HG03280 (cell line): ENCODE measurements at regions not wholly inside any gene's neighbourhood (a gene's known extent, or its start where the extent isn't known, plus 50 kb on each side); places are given as distances from the start of the nearest gene placed in this dataset.

Experiments
- ATAC-seq: cut with Tn5 transposase; IDR thresholded peaks from one replicate; pipeline ENCODE4 v1.9.1; 2021; ENCODE audit warnings: mild to moderate bottlenecking, moderate library complexity; ENCODE audit not compliant: unreplicated experiment

DNA sequence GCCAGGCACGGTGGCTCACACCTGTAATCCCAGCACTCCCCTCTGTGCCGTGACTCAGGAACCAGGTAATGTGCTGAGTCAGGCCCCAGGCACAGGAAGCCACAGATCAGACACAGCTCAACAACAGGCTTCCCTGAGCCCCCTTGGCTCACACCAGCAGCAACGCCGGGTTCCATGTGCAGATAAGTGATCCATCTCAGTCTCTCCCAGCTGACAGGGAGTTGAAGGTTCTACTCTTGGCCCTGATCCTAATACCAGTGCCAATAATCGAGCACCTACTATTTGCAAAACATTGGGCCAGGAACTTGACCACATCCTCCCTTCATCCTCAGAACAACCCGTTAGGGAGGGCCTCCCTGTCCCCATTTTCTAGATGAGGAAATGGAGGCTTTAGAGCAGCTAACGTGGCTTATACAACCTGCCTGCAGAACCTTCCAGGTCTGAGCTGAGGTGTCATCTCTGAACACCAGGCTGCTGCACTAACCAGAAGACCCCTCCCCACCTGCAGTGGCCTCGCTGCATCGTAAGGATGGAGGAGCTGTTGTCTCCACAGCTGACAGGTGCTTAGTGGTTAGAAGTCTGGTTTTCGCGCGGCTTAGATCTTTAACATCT lies 64.8 kb upstream of the AMZ2 start:
- ATAC-seq: no peak

- ATAC-seq: no peak
Observed at GRCh38 chr17:68184141-68184571, 63.7 kb upstream of the AMZ2 start.

GRCh38 chr17:68184816-68185436 lies 62.9 kb upstream of the AMZ2 start:
- ATAC-seq: peak; percentile 53

GRCh38 chr17:68185820-68186219 lies 62.0 kb upstream of the AMZ2 start:
- ATAC-seq: no peak

DNA sequence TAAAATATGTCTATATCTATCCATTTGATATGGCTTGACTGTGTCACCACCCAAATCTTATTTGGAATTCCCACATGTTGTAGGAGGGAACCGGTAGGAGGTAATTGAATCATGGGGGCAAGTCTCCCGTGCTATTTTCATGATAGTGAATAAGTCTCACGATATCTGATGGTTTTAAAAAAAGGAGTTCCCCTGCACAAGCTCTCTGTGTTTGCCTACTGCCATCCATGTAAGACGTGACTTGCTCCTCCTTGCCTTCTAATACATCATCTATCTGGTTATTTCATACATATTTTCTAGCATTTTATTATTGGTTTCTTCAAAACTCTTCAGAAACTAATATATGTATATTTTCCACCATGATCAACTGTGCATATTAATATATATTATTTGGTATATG lies 57.3 kb upstream of the AMZ2 start:
- ATAC-seq: no peak

DNA sequence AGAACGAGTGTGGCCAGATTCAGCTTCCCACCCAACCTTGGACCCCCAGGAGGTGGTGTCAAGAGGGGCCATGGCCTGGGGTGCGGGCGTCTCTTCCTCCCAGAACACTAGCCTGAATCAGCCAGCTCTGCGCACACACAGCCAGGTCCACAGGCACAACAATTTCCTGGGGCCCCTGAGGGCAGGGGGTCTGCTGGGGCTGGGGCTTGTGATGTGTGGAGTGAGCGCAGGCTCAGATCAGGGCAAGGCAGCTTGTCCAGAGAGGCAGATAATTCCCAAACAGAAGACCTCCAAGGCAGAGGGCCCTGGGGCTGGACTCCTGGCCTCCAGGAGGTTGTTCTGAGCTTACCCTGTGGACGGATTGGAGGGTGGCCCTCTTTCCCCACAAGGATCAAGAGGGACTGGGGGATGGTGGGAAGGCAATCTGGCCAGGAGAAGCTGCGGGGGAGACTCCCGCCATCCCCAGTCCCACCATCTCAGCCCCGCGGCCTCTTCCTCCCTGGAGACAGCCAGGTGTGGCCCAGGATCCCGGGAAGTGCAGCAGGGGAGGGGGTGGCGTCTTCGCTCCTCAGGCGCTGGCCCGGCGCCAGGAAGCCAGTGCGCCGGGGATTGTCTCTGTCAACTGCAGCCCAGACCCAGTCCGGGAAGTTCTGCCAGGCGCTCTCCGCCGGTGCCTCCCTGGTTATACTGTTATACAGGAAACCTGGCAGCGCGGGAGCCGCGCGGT lies 52.0 kb upstream of the AMZ2 start:
- no peak for ATAC-seq

- no peak for ATAC-seq
Observed at GRCh38 chr17:68196394-68197090, 51.3 kb upstream of the AMZ2 start.

DNA sequence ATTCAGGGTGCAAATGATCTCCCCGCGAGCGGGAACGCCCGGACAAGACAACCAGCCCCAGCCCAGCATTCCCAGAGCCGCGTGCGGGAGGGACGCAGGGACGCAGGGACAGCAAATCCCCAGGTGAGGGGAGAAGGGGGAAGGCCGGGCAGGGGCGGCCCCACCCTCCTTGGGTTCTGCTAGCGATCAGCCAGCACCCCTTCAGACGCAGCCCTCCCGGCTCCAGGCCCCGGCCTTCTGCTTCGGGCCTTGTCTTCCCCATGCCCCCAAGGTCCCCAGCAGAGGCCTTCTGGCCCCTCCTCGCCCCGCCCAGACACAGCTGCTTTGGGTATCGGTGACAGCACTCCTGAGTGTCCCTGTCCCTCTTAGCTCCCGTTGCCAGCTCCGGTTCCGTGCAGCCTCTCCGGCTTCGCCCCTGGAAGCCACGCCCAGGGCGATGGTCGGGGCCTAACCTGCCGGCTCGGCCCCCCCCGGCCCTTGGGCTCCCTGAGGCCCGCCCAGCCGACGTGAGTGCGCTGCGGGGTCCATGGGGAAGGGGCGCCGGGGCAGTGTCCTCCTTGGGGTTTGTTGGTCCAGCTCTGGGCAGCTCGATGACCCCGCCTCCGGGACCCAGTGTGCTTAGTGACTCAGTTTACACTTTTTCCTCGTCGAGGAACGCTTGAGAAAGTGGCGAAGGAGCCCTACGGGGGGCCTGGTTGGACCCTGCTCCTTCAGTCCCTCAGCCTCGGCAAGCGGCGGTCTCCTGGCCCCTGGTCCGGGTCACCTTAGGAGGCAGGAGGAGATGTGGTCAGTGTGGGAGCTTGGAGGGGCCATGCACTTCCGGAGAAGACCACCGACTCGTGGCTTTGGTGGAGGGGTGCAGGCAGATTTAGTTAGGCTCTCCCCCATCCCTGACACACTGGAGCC lies 50.5 kb upstream of the AMZ2 start:
- ATAC-seq: no peak

DNA sequence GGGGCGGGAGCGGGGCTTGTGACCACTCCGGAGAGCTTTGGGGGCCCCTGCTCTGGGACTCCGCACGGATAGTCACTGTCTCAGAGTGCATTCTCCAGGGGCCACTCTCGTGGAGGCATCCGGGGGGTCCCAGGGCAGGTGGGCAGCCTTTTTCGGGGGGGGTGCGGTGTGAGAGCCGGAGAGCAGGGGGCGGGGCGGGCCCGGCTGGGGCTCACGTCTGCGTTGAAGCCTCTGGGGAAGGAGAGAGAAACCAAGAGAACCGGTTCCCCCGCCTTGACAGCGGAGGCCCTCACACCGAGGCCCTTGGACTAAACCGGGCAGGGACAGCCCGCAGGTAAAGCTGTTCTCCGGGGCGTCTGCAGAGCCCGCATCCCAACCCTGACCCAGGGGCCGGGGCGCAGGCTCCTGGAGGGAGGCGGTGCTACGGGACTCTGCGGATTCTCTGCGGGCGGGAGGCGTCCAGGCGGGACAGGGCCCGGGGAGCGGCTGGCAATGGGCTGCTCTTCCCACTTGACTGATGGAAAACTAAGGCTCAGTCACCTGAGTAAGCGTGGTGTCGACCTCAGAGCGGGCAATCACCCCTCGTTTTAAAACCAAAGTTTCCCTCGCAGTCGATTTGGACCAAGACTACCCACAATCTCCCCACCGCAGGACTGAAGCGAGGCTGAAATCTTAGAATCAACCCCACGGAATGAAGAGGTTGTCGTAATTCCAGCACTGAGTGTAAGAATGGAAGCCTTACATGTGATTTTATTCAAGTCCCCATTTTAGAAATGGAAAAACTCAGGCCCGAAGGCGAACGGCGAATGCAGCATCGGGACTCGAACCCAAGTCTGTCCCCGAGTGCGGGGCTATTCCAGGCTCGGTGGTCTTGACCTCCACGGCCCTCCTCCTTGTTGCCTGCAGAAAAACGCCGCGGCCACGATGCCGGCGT lies 49.6 kb upstream of the AMZ2 start:
- no peak for ATAC-seq
